ELF-1 (cell line): ENCODE measurements at regions not wholly inside any gene's neighbourhood (a gene's known extent, or its start where the extent isn't known, plus 50 kb on each side); places are given as distances from the start of the nearest gene placed in this dataset.
"Not testable (repeated sequence)": the region's sequence is repeated elsewhere in the genome, so short reads cannot be mapped to it uniquely, and the experiment has no call there.

ENCODE experiments used
- DNase-seq: peaks from one replicate; pipeline ENCODE4 v3.0.0-alpha.2; 2016; ENCODE audit warnings: low read depth, low spot score

- no peak for DNase-seq
Observed at GRCh38 chrX:110512341-110512740, 153.7 kb downstream of the RTL9 start.

GRCh38 chrX:110514509-110514908, 155.9 kb downstream of the RTL9 start:
- no peak for DNase-seq

GRCh38 chrX:110519501-110519900, 160.9 kb downstream of the RTL9 start:
- no peak for DNase-seq

- DNase-seq = peak; percentile 10
Observed at GRCh38 chrX:110519906-110520452, 161.3 kb downstream of the RTL9 start.

GRCh38 chrX:110520652-110521051, 162.0 kb downstream of the RTL9 start:
- peak; percentile 14 for DNase-seq

- DNase-seq = no peak
Observed at GRCh38 chrX:110531873-110532580, 173.4 kb downstream of the RTL9 start.

GRCh38 chrX:110532581-110532931, 173.9 kb downstream of the RTL9 start:
- DNase-seq = no peak

GRCh38 chrX:110536816-110537215, 178.2 kb downstream of the RTL9 start:
- DNase-seq = no peak

GRCh38 chrX:110541266-110541665, 182.6 kb downstream of the RTL9 start:
- DNase-seq = no peak

GRCh38 chrX:110550854-110551253, 192.2 kb downstream of the RTL9 start:
- not testable (repeated sequence) for DNase-seq

GRCh38 chrX:110557864-110558263, 199.2 kb downstream of the RTL9 start:
- no peak for DNase-seq

GRCh38 chrX:110558406-110558805, 199.8 kb downstream of the RTL9 start:
- DNase-seq = no peak

GRCh38 chrX:110561034-110561433, 202.4 kb downstream of the RTL9 start:
- no peak for DNase-seq

- no peak for DNase-seq
Observed at GRCh38 chrX:110563282-110563681, 204.6 kb downstream of the RTL9 start.

GRCh38 chrX:110568441-110568840, 209.8 kb downstream of the RTL9 start:
- DNase-seq = no peak

GRCh38 chrX:110569506-110569905, 210.9 kb downstream of the RTL9 start:
- no peak for DNase-seq

GRCh38 chrX:110578270-110578669, 217.3 kb downstream of the CHRDL1 start:
- DNase-seq = no peak

GRCh38 chrX:110584083-110584482, 211.5 kb downstream of the CHRDL1 start:
- DNase-seq = no peak

- DNase-seq = no peak
Observed at GRCh38 chrX:110588164-110588563, 207.5 kb downstream of the CHRDL1 start.

- DNase-seq = no peak
Observed at GRCh38 chrX:110588853-110589252, 206.8 kb downstream of the CHRDL1 start.

- DNase-seq = peak; percentile 34
Observed at GRCh38 chrX:110600745-110601310, 194.8 kb downstream of the CHRDL1 start.

- no peak for DNase-seq
Observed at GRCh38 chrX:110614596-110614995, 181.0 kb downstream of the CHRDL1 start.
